Erythroblast (primary cell): ENCODE measurements at regions not wholly inside any gene's neighbourhood (a gene's known extent, or its start where the extent isn't known, plus 50 kb on each side); places are given as distances from the start of the nearest gene placed in this dataset.
"Not testable (repeated sequence)": the region's sequence is repeated elsewhere in the genome, so short reads cannot be mapped to it uniquely, and the experiment has no call there.

Experiments
- GATA1 ChIP-seq: IDR thresholded peaks from 2 replicates; pipeline ENCODE4 v1.6.1; 2011; ENCODE audit warnings: low read depth, mild to moderate bottlenecking, control low read depth, low read length, moderate library complexity
- POLR2A ChIP-seq: IDR thresholded peaks from 2 replicates; pipeline ENCODE4 v1.6.1; 2011; ENCODE audit warnings: mild to moderate bottlenecking, low read length

DNA sequence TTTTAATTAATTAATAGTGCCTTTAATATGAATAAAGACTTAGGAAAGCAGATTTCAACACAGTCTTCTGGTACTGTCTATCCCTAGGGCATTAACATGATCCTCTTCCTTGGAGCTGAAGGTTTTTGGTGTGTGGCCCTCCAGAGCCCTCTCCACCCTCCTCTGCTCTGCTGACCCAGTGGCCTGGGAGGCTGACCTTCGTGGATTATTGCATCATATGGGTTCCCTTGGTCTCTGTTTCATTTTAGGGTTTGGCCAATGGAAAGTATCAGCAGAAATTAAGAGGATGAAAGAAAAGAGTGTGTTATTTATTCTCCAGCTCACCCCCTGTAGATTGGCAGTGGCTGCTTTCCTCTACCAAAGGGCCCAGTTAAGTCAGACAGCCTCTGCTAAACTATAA lies 73.8 kb upstream of the KIF2A start:
- TF ChIP-seq POLR2A, GATA1: not testable (repeated sequence)
